Lung (tissue), 11 donors: ENCODE measurements at regions not wholly inside any gene's neighbourhood (a gene's known extent, or its start where the extent isn't known, plus 50 kb on each side); places are given as distances from the start of the nearest gene placed in this dataset.

Source experiments
- ATAC-seq: fragments of 200-7000 bp; cut with Tn5 transposase; one replicate; pipeline ENCODE4 v1.9.1; 2020; ENCODE audit warnings: moderate number of reproducible peaks; ENCODE audit not compliant: insufficient read depth, low FRiP score
- DNase-seq, 3 donors: peaks; one replicate each; pipeline ENCODE4 v3.0.0-alpha.2; 2013 to 2017
- H3K27ac ChIP-seq, 2 donors: one replicate each; pipeline ENCODE4 v1.5.1; 2013; ENCODE audit warnings: mild to moderate bottlenecking in 2 of 2, moderate library complexity in 2 of 2, control low read depth in 1 of 2, inconsistent platforms in 1 of 2, low read depth in 1 of 2, low read length in 1 of 2
- H3K27me3 ChIP-seq, 3 donors: one replicate each; pipeline ENCODE4 v1.5.1; 2013; ENCODE audit warnings: low read length in 2 of 3; ENCODE audit not compliant: control insufficient read depth in 3 of 3, insufficient read depth in 3 of 3
- H3K36me3 ChIP-seq, 4 donors: one replicate each; pipeline ENCODE4 v1.5.1; 2013; ENCODE audit warnings: low read length in 4 of 4, mild to moderate bottlenecking in 1 of 4, moderate library complexity in 1 of 4; ENCODE audit not compliant: control insufficient read depth in 4 of 4, insufficient read depth in 4 of 4
- H3K4me1 ChIP-seq, 5 donors: one replicate each; pipeline ENCODE4 v1.5.1; 2013; ENCODE audit warnings: low read length in 5 of 5, mild to moderate bottlenecking in 2 of 5, moderate library complexity in 1 of 5; ENCODE audit not compliant: control insufficient read depth in 5 of 5, insufficient read depth in 5 of 5
- H3K4me3 ChIP-seq: one replicate; pipeline ENCODE4 v1.5.1; 2013; ENCODE audit warnings: mild to moderate bottlenecking, control low read depth, moderate library complexity
- H3K9ac ChIP-seq, 2 donors: one replicate each; pipeline ENCODE4 v1.5.1; 2013; ENCODE audit warnings: low read length in 2 of 2, control low read depth in 1 of 2; ENCODE audit not compliant: insufficient read depth in 1 of 2
- H3K9me3 ChIP-seq, 4 donors: one replicate each; pipeline ENCODE4 v1.5.1; 2013; ENCODE audit warnings: low read length in 3 of 4, mild to moderate bottlenecking in 1 of 4, moderate library complexity in 1 of 4; ENCODE audit not compliant: control insufficient read depth in 4 of 4, insufficient read depth in 3 of 4
- WGBS, 2 donors: extraction: QIAGEN DNeasy Blood & Tissue Kit; methylation state at CpG; one replicate each; pipeline ENCODE4 v1.1.7; 2013; 5-methylcytosine and 5-hydroxymethylcytosine counted together
- TF ChIP-seq, protein P1 (sequence below): IDR thresholded peaks from 2 replicates; pipeline ENCODE4 v1.5.1; 2012; ENCODE audit warnings: mild to moderate bottlenecking; ENCODE audit errors: control extremely low read depth, extremely low read depth
- donor health status: control.
- donor health status: control.
- donor health status: Bipolar disorder and iron deficiency.
- donor health status: healthy.
- donor health status: DM: yes; HTN: yes; CAD: no.

DNA sequence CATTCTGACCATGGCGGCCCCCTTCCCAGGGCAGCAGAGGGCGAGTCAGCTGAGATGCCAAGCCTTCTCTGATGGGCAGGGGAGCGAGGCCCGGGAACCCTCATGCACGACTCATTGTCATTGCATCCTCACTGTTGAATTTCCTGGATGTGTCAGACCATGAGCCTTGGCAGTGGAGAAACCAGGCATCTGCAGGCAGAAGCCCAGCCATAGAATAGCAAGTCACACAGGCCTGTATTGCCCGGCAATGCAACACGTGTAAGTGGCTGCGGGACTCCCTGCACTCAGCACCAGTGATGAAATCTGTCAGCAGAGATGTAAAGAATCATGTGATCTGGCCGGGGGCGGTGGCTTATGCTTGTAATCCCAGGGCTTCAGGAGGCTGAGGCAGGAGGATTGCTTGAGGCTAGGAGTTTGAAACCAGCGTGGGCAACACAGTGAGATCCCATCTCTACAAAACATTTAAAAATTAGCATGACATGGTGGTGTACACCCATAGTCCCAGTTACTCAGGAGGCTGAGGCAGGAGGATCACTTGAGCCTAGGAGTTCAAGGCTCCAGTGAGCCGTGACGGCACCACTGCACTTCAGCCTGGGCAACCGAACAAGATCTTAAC, 199.7 kb downstream of the KATNAL1 start:
- Histone ChIP-seq H3K9ac (no peak overlapping the region), H3K36me3 (no peaks in the 10 kb centered on the region), H3K4me3 (no peak overlapping the region), H3K9me3 (peaks cover 0 to 3% (median 0%) of the 10 kb centered on the region in 4 donors), H3K4me1 (peaks cover 0 to 5% (median 2%) of the 10 kb centered on the region in 5 donors), H3K27ac (peak overlapping the region in 1 of 2 donors; percentile 49), H3K27me3 (peaks cover 0 to 3% (median 0%) of the 10 kb centered on the region in 3 donors)
- ATAC-seq (no peak), DNase-seq (no peak)
- WGBS, 2 donors = 61 to 71% methylated on average over 14 of the region's 14 CpGs
- TF ChIP-seq, protein P1, sequence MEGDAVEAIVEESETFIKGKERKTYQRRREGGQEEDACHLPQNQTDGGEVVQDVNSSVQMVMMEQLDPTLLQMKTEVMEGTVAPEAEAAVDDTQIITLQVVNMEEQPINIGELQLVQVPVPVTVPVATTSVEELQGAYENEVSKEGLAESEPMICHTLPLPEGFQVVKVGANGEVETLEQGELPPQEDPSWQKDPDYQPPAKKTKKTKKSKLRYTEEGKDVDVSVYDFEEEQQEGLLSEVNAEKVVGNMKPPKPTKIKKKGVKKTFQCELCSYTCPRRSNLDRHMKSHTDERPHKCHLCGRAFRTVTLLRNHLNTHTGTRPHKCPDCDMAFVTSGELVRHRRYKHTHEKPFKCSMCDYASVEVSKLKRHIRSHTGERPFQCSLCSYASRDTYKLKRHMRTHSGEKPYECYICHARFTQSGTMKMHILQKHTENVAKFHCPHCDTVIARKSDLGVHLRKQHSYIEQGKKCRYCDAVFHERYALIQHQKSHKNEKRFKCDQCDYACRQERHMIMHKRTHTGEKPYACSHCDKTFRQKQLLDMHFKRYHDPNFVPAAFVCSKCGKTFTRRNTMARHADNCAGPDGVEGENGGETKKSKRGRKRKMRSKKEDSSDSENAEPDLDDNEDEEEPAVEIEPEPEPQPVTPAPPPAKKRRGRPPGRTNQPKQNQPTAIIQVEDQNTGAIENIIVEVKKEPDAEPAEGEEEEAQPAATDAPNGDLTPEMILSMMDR = no peak

DNA sequence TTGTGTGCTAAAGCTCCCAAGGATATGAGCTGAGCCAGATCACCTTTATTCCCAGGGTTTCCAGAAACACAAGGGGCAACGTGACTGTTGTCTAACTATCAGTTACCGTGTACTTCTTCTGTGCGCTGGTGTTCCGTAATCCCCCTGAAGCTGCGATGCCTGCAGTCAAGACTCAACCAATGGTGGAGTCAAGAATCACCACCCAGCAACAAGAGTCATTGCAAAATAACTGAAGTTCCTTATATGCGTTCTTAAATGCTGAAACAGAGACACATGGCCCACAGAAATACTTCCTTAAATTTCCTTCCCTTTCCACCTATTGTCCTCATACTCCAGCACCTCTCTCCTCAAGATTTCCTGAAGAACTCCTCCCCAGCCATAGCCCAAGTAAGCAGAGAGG, 200.2 kb downstream of the KATNAL1 start:
- Histone ChIP-seq H3K27me3 (peaks cover 0 to 3% (median 0%) of the 10 kb centered on the region in 3 donors), H3K4me3 (no peak overlapping the region), H3K27ac (peak overlapping the region in 1 of 2 donors; percentile 49), H3K9ac (no peak overlapping the region), H3K9me3 (peaks cover 0 to 3% (median 0%) of the 10 kb centered on the region in 4 donors), H3K4me1 (peaks cover 0 to 3% (median 0%) of the 10 kb centered on the region in 5 donors), H3K36me3 (no peaks in the 10 kb centered on the region)
- DNase-seq (no peak), ATAC-seq (no peak)
- 31 to 68% methylated on average over 6 of the region's 6 CpGs for WGBS, 2 donors
- TF ChIP-seq, protein P1 = no peak

DNA sequence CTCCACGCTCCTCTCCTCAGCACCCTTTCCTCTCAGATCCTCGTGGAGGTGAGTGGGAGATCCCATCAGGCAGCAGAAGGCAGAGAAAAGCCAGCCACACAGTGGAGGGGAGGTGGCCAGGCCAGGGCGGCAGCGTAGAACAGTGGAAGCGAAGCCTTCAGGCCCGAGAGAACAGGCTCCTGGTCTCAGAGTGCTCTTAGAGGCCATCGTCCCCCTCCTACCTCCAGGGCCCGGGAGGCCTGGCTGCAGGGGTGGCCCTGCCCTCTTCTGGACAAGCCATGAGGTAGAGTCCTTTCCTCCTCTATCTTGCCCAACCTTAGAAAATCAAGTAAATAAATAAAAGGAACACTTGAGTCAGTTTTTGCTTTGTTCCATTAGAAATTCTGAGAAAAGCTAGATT, 202.0 kb downstream of the KATNAL1 start:
- TF ChIP-seq, protein P1 = no peak
- ATAC-seq (no peak), DNase-seq (no peak)
- Histone ChIP-seq H3K4me1 (peaks cover 0 to 3% (median 0%) of the 10 kb centered on the region in 5 donors), H3K27me3 (peaks cover 0 to 3% (median 0%) of the 10 kb centered on the region in 3 donors), H3K27ac (no peak overlapping the region), H3K9ac (no peak overlapping the region), H3K36me3 (no peaks in the 10 kb centered on the region), H3K9me3 (peaks cover 0 to 3% (median 0%) of the 10 kb centered on the region in 4 donors), H3K4me3 (no peak overlapping the region)
- WGBS, 2 donors = 65 to 68% methylated on average over 8 of the region's 8 CpGs
